Esophagus squamous epithelium (tissue), 5 donors: ENCODE measurements at regions not wholly inside any gene's neighbourhood (a gene's known extent, or its start where the extent isn't known, plus 50 kb on each side); places are given as distances from the start of the nearest gene placed in this dataset.
"Not testable (repeated sequence)": the region's sequence is repeated elsewhere in the genome, so short reads cannot be mapped to it uniquely, and the experiment has no call there.

ENCODE experiments used
- DNase-seq: peaks from one replicate; lab custom pipeline; 2025; lab: John Stamatoyannopoulos, UW
- H3K27ac ChIP-seq, 4 donors: fragments of 200-600 bp; sonication (generic); one replicate each; pipeline ENCODE4 v1.5.1; 2016 to 2019; ENCODE audit warnings: mild to moderate bottlenecking in 1 of 4
- H3K27me3 ChIP-seq, 4 donors: fragments of 200-600 bp; sonication (generic); 1 replicate in 3 of 4; 2 replicates in 1 of 4; pipeline versions ENCODE4 v1.5.1 to v1.6.0; 2017 to 2021; ENCODE audit warnings: antibody characterized with exemption in 1 of 4
- H3K36me3 ChIP-seq, 3 donors: fragments of 200-600 bp; sonication (generic); one replicate each; pipeline ENCODE4 v1.5.1; 2016 to 2019
- H3K4me1 ChIP-seq, 3 donors: fragments of 200-600 bp; sonication (generic); one replicate each; pipeline ENCODE4 v1.5.1; 2017 to 2019
- H3K4me3 ChIP-seq, 4 donors: fragments of 200-600 bp; sonication (generic); 1 replicate in 3 of 4; 2 replicates in 1 of 4; pipeline ENCODE4 v1.5.1; 2016 to 2019; ENCODE audit warnings: mild to moderate bottlenecking in 2 of 4, moderate library complexity in 1 of 4
- H3K9me3 ChIP-seq, 3 donors: fragments of 200-600 bp; sonication (generic); one replicate each; pipeline ENCODE4 v1.5.1; 2016 to 2019
- POLR2A ChIP-seq, 4 donors: fragments of 450-650 bp; IDR thresholded peaks; one replicate each; pipeline ENCODE4 v1.6.1; 2017; ENCODE audit warnings: antibody characterized with exemption in 4 of 4, mild to moderate bottlenecking in 4 of 4, moderate library complexity in 3 of 4
- WGBS, 2 donors: methylation state at CpG; one replicate each; pipeline ENCODE4 v1.1.5; 2018; 5-methylcytosine and 5-hydroxymethylcytosine counted together
- intact Hi-C: fragments of 100-400 bp; cut with DNase I; formaldehyde crosslinking; loops from one replicate; pipeline ENCODE4 v1.15.0; 2022
- TF ChIP-seq, protein P1 (sequence below), 6 experiments: fragments of 450-650 bp in 4 of 6; fragments of 200-600 bp in 2 of 6; sonication (generic) in 2 of 6; IDR thresholded peaks; one replicate each; pipeline ENCODE4 v1.5.1; 2016 to 2019; ENCODE audit warnings: antibody characterized with exemption in 6 of 6, mild to moderate bottlenecking in 4 of 6, moderate library complexity in 4 of 6
- donor health status: DM: yes; HTN: yes; CAD: no.

DNA sequence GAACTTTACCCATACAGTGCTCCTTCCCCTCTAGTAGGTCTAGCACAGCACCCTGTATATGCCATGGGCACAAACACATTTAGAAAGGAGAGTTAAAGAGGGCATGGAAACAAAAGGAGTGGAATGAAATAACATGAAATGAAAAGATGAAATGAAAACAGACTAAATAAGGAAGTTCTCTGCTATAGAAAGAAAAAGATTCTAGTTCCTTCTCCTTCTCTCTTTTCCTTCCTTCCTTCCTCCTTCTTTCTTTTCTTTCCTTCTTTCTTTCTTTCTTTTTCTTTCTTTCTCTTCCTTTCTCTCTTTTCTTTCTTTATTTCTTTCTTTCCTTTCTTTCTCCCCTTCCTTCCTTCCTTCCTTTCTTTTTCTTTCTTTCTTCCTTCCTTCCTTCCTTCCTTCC is 2197.4 kb downstream of the PCDH7 start:
- TF ChIP-seq, protein P1, sequence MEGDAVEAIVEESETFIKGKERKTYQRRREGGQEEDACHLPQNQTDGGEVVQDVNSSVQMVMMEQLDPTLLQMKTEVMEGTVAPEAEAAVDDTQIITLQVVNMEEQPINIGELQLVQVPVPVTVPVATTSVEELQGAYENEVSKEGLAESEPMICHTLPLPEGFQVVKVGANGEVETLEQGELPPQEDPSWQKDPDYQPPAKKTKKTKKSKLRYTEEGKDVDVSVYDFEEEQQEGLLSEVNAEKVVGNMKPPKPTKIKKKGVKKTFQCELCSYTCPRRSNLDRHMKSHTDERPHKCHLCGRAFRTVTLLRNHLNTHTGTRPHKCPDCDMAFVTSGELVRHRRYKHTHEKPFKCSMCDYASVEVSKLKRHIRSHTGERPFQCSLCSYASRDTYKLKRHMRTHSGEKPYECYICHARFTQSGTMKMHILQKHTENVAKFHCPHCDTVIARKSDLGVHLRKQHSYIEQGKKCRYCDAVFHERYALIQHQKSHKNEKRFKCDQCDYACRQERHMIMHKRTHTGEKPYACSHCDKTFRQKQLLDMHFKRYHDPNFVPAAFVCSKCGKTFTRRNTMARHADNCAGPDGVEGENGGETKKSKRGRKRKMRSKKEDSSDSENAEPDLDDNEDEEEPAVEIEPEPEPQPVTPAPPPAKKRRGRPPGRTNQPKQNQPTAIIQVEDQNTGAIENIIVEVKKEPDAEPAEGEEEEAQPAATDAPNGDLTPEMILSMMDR (IDR thresholded peaks at IDR 0.05), result no peak
- TF ChIP-seq POLR2A (IDR thresholded peaks at IDR 0.05), result no peak
- no peak overlapping the region for H3K27ac ChIP-seq
- intact Hi-C loops, result no loop called here

DNA sequence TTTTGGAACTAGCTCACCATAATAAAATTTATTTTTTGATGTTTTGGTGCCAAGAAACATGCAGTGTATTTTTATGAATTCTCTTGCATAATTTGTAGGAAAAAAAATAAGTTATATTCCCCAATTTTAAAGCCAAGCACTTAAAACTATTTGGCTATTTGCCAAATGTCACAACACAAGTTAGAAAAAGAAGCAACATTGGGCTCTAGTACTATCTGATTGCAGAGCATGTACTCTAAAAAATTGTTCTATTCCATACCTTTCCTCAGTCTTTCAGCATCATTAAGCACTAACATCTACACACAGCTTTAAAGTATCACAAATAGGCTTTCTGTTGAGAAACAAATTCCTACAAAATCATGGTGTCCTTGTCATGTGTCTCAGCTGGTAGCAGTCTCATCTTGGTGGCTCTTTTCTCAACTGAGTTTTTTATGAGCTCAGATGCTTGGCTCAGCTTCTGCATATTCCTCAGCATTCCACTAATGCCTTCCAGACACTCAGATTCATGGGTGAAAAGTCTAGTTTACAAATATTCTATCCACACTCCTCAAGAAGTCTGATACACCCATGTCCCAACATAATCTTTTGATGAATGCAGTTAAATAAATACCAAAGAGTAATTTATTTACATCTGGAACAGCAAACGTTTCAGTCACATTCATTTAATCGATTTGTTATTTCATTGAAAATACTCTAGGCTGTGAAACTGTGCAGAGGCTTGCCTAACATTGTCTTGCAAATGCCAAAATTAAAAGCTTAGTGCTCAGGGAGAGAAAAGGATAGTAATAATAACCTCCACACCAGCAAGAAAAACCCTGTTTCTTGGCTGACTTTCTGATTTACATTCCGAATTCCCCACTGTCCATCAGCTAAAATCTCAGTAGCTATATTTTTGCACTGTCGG is 2209.9 kb downstream of the PCDH7 start:
- Histone ChIP-seq H3K27me3 (no peaks in the 10 kb centered on the region), H3K4me1 (no peaks in the 10 kb centered on the region), H3K27ac (no peak overlapping the region), H3K36me3 (no peaks in the 10 kb centered on the region), H3K9me3 (no peaks in the 10 kb centered on the region), H3K4me3 (no peak overlapping the region)
- intact Hi-C loops, result no loop called here
- DNase-seq, result no peak
- TF ChIP-seq, protein P1 (IDR thresholded peaks at IDR 0.05), result no peak
- TF ChIP-seq POLR2A (IDR thresholded peaks at IDR 0.05), result no peak
- WGBS, 2 donors, result 29 to 36% methylated on average over 4 of the region's 4 CpGs

More for the DNA sequence above, 2197.4 kb downstream of the PCDH7 start:
- Histone ChIP-seq H3K4me3 (no peak overlapping the region), H3K27me3 (no peaks in the 10 kb centered on the region), H3K9me3 (no peaks in the 10 kb centered on the region), H3K36me3 (no peaks in the 10 kb centered on the region), H3K4me1 (no peaks in the 10 kb centered on the region)
- no peak for DNase-seq

DNA sequence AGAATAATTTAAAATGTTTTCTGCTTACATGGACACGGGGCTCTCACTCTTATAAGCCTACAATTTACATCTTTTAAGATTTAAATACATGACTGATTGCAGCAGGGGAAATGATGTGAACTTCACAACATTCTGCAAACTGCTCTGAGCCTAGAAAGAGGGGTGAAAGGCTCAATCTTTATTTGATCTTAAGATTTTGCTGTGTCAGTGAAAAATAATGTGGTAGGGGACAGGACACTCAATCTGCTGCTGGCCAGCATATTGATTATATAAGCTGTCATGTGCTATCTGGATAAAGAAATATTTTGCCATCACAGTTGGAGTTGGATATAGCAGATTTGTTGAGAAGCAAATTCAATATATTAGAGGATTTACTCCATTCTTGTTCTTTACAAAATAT is 2210.5 kb downstream of the PCDH7 start:
- no peak overlapping the region for H3K27ac ChIP-seq
- no peak overlapping the region for H3K4me3 ChIP-seq
- H3K27me3 ChIP-seq, result no peaks in the 10 kb centered on the region
- no peak for DNase-seq
- H3K9me3 ChIP-seq, result no peaks in the 10 kb centered on the region
- H3K4me1 ChIP-seq, result no peaks in the 10 kb centered on the region
- H3K36me3 ChIP-seq, result no peaks in the 10 kb centered on the region
- no peak for TF ChIP-seq POLR2A (IDR thresholded peaks at IDR 0.05)
- 0 to 8% methylated on average over 1 of the region's 1 CpG for WGBS, 2 donors
- intact Hi-C loops, result no loop called here

DNA sequence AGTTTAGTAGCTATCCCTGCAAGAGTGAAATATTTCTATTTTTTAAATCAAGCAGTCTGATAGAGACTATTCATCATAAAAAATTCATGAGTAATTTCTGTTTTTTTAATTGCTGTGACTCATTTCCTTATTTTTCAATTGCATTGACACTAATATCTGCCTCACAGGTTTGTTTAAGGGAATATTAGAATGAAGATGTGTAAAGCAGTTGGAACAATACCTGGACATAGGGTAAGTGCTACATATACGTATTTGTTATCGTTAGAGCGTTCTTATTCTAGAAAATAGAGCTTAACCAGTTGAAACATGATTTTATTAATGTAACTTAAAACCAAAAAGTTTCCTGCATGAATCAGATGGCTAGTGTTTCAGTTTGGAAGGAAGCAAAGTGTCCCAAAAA is 2211.3 kb downstream of the PCDH7 start:
- DNase-seq, result no peak
- Histone ChIP-seq H3K27ac (no peak overlapping the region), H3K27me3 (no peaks in the 10 kb centered on the region), H3K9me3 (no peaks in the 10 kb centered on the region), H3K36me3 (no peaks in the 10 kb centered on the region), H3K4me1 (no peaks in the 10 kb centered on the region), H3K4me3 (no peak overlapping the region)
- intact Hi-C loops, result no loop called here
- 23% methylated on average over 3 of the region's 3 CpGs for WGBS, 2 donors
- TF ChIP-seq, protein P1 (IDR thresholded peaks at IDR 0.05), result no peak
- no peak for TF ChIP-seq POLR2A (IDR thresholded peaks at IDR 0.05)

DNA sequence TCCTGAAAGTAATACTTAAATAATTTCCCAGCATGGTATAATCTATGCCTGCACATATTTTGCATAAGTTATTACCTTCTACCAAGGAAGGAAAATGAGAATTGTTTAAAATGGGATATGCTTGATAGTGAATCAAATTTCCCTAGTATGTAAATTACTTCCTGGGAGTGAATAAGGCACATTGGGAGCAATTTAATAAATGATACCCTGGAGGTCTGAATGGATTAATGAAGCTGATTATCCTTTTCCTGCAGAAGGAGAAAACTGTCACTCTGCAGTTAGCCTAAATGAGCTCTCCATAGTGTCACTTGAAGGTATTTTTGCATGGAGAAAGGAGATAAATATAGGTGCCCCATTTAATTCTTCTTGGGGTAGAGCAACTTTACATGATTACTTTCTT is 2212.0 kb downstream of the PCDH7 start:
- H3K4me1 ChIP-seq, result no peaks in the 10 kb centered on the region
- intact Hi-C loops, result no loop called here
- no peak for DNase-seq
- H3K27me3 ChIP-seq, result no peaks in the 10 kb centered on the region
- no peak overlapping the region for H3K27ac ChIP-seq
- H3K36me3 ChIP-seq, result no peaks in the 10 kb centered on the region
- no peaks in the 10 kb centered on the region for H3K9me3 ChIP-seq
- H3K4me3 ChIP-seq, result no peak overlapping the region
- TF ChIP-seq, protein P1 (IDR thresholded peaks at IDR 0.05), result no peak
- TF ChIP-seq POLR2A (IDR thresholded peaks at IDR 0.05), result no peak

DNA sequence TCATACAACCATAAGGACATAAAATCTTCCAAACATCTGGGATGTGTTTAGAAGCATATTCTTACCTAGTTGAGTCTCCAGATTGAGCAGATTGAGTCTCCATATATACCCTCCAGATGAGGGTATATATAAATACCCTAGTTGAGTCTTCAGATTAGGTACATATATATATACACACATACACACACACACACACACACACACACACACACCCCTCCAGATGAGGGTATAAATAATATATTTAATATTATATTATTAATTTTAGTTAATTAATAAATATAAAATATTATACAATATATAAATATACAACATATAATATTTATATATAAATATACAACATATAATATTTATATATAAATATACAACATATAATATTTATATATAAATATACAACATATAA is 2219.1 kb downstream of the PCDH7 start:
- H3K27ac ChIP-seq, H3K4me1 ChIP-seq, H3K36me3 ChIP-seq, H3K27me3 ChIP-seq, intact Hi-C loops, DNase-seq, H3K9me3 ChIP-seq, H3K4me3 ChIP-seq: not testable (repeated sequence)
